ENCODE measurements at regions not wholly inside any gene's neighbourhood (a gene's known extent, or its start where the extent isn't known, plus 50 kb on each side); places are given as distances from the start of the nearest gene placed in this dataset.
"Not testable (repeated sequence)": the region's sequence is repeated elsewhere in the genome, so short reads cannot be mapped to it uniquely, and the experiment has no call there.

GRCh38 chr7:65503434-65504152 lies 129.9 kb downstream of the ZNF92 start:
- no peak for TF ChIP-seq CTCF (conservative IDR thresholded peaks at IDR 0.05; ENCODE audit: low read depth)
- POLR2A ChIA-PET (ENCODE audit: low non-redundant PET), result no interaction called here
- DNase-seq (ENCODE audit: low spot score), result no peak
- H3K27ac ChIP-seq, result no peak overlapping the region
- CTCF ChIA-PET, result no interaction called here

DNA sequence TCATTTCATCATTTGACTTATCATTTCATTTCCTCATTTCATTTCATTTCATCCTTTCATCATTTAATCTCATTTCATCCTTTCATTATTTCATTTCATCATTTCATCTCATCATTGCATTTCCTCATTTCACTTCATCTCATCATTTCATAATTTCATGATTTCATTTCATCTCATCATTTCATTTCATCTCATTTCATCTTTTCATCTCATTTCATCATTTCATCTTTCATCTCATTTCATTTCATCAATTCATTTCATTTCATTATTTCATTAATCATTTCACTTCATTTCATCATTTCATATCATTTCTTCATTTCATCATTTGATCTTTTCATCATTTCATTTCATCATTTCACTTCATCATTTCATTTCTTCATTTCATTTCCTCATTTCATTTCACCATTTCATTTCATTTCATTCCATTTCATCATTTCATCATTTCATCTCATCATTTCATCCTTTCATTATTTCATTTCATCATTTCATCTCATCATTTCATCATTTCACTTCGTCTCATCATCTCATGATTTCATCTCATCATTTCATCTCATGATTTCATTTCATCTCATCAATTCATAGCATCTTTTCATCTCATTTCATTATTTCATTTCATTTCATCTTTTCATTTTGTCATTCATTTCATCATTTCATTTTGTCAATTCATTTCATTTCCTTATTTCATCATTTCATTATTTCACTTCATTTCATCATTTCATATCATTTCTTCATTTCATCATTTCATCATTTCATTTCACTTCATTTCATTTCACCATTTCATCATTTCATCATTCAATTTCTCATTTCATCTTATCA lies 131.1 kb downstream of the ZNF92 start:
- H3K27ac ChIP-seq; POLR2A ChIA-PET (ENCODE audit: low non-redundant PET); DNase-seq (ENCODE audit: low spot score); CTCF ChIA-PET: not testable (repeated sequence)

DNA sequence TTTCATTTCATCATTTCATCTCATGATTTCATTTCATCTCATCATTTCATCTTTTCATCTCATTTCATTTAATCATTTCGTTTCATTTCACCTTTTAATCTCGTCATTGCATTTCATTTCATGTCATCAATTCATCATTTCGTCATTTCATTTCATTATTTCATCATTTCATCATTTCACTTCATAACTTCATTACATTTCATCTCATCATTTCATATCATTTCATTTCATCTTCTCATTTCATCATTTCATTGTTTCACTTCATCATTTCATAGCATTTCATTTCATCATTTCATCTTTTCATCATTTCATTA lies 131.6 kb downstream of the ZNF92 start:
- POLR2A ChIA-PET (ENCODE audit: low non-redundant PET); CTCF ChIA-PET; DNase-seq (ENCODE audit: low spot score); H3K27ac ChIP-seq: not testable (repeated sequence)

DNA sequence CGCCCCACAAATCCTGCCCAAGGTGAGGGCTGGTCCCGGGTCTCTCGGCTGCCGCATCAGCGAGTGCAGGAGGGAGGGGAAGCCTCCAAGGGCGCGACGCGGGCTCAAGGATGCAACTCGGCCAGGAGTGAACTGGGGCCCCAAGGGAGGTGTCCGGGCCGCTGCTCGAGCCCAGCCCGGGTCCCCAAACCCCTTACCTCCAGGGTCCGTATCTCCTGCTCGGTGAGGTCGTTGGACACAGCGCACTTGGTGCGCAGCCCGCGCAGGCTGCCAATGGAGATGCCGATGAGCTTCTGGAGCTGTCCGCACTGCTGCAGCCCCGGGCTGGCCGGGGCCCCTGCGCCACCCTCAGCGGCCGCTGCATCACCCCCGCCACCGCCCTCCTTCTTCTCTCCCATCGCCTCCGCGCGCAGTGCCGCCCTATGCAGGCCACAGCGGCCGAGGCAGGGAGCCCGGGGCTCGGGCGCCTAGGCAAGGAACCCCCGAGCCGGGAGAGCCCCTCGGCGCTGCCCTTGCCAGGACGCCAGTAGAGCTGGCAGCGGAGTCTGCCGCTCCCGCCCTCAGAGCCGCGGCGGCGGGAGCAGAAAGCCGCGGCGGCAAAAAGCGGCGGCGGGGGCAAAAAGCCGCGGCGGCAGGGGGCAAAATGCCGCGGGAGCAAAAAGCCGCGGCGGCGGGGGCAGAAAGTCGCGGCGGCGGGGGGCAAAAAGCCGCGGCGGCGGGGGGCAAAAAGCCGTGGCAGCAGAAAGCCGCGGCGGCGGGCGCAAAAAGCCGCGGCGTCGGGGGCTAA lies 135.1 kb downstream of the ZNF92 start:
- CTCF ChIA-PET, result interaction anchor here (1.2 kb wide), 1 partner anchor 201 kb away, joined by 4 read pairs; no protein-coding TSS in a partner anchor
- DNase-seq (ENCODE audit: low spot score); POLR2A ChIA-PET (ENCODE audit: low non-redundant PET); H3K27ac ChIP-seq: not testable (repeated sequence)

- ChIA-PET POLR2A (ENCODE audit: low non-redundant PET) (no interaction called here), CTCF (interaction anchor here (0.7 to 1.2 kb wide), 2 partner anchors 136 to 202 kb away, joined by 3 to 4 read pairs; no protein-coding TSS in a partner anchor)
- DNase-seq (ENCODE audit: low spot score), result no peak
- TF ChIP-seq CTCF (conservative IDR thresholded peaks at IDR 0.05; ENCODE audit: low read depth), result no peak
- H3K27ac ChIP-seq, result no peak overlapping the region
Observed at GRCh38 chr7:65509368-65510186, 135.9 kb downstream of the ZNF92 start.

DNA sequence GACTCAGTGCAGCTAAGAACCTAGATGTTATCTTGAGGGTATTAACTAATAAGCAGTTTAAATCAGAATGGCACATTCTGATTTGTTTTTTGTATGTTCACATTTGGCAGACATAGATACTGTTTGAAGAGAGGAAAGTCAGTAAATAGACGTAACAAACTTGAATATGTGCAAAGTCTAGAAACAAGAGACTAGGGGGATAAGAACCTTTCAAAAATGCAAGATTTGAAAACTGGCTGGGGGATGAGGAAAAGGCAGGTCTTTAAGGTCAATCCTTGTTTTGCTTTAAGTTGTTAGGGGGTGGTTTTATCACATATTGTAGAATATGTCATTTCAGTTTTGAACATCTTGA lies 136.5 kb downstream of the ZNF92 start:
- POLR2A ChIA-PET (ENCODE audit: low non-redundant PET); DNase-seq (ENCODE audit: low spot score); H3K27ac ChIP-seq: not testable (repeated sequence)
- CTCF ChIA-PET, result interaction anchor here (0.7 to 1.2 kb wide), 2 partner anchors 136 to 202 kb away, joined by 3 to 4 read pairs; no protein-coding TSS in a partner anchor

DNA sequence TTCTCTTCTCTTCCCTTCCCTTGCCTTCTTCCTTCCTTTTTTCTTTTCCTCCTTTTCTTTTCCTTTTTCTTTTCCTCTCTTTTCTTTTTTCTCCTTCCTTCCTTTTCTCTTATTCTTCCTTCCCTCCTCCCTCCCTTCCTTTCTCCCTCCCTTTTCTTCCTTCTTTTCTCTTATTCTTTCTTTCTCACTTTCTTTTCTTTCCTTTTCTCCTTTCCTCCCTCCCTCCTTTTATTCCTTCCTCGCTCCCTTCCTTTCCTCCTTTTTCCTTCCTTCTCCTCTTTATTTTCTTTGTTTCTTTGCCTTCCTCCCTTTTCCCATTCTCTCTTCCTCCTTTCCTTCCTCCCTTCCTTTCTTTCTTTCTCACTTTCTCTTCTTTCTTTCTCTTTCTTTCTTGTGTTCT lies 146.1 kb downstream of the ZNF92 start:
- H3K27ac ChIP-seq; CTCF ChIA-PET; DNase-seq (ENCODE audit: low spot score); POLR2A ChIA-PET (ENCODE audit: low non-redundant PET): not testable (repeated sequence)

GRCh38 chr7:65545465-65546161 lies 172.0 kb downstream of the ZNF92 start:
- CTCF ChIA-PET; H3K27ac ChIP-seq; POLR2A ChIA-PET (ENCODE audit: low non-redundant PET); DNase-seq (ENCODE audit: low spot score): not testable (repeated sequence)

DNA sequence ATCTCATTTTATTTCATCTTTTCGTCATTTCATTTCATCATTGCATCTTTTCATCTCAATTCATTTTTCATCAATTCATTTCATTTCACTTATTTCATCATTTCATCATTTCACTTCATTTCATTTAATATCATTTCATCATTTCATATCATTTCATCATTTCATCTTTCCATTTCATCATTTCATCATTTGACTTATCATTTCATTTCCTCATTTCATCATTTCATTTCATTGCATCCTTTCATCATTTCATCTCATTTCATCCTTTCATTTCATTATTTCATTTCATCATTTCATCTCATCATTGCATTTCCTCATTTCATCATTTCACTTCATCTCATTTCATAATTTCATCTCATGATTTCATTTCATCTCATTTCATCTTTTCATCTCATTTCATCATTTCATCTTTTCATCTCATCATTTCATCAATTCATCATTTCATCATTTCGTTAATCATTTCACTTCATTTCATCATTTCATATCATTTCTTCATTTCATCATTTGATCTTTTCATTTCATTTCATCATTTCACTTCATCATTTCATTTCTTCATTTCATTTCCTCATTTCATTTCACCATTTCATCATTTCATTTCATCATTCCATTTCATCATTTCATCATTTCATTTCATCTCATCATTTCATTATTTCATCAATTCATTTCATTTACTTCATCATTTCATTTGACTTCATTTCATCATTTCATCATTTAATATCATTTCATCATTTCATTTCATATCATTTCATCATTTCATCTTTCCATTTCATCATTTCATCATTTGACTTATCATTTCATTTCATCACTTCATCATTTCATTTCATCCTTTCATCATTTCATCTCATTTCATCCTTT lies 176.2 kb downstream of the ZNF92 start:
- DNase-seq (ENCODE audit: low spot score); H3K27ac ChIP-seq; CTCF ChIA-PET; POLR2A ChIA-PET (ENCODE audit: low non-redundant PET): not testable (repeated sequence)

DNA sequence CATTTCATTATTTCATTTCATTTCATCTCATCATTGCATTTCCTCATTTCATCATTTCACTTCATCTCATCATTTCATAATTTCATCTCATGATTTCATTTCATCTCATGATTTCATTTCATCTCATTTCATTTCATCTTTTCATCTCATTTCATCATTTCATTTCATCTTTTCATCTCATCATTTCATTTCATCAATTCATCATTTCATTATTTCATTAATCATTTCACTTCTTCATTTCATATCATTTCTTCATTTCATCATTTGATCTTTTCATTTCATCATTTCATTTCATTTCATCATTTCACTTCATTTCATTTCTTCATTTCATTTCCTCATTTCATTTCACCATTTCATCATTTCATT lies 176.8 kb downstream of the ZNF92 start:
- CTCF ChIA-PET; H3K27ac ChIP-seq; DNase-seq (ENCODE audit: low spot score); POLR2A ChIA-PET (ENCODE audit: low non-redundant PET): not testable (repeated sequence)

GRCh38 chr7:65551042-65551441 lies 177.4 kb downstream of the ZNF92 start:
- CTCF ChIA-PET; DNase-seq (ENCODE audit: low spot score); H3K27ac ChIP-seq; POLR2A ChIA-PET (ENCODE audit: low non-redundant PET): not testable (repeated sequence)

DNA sequence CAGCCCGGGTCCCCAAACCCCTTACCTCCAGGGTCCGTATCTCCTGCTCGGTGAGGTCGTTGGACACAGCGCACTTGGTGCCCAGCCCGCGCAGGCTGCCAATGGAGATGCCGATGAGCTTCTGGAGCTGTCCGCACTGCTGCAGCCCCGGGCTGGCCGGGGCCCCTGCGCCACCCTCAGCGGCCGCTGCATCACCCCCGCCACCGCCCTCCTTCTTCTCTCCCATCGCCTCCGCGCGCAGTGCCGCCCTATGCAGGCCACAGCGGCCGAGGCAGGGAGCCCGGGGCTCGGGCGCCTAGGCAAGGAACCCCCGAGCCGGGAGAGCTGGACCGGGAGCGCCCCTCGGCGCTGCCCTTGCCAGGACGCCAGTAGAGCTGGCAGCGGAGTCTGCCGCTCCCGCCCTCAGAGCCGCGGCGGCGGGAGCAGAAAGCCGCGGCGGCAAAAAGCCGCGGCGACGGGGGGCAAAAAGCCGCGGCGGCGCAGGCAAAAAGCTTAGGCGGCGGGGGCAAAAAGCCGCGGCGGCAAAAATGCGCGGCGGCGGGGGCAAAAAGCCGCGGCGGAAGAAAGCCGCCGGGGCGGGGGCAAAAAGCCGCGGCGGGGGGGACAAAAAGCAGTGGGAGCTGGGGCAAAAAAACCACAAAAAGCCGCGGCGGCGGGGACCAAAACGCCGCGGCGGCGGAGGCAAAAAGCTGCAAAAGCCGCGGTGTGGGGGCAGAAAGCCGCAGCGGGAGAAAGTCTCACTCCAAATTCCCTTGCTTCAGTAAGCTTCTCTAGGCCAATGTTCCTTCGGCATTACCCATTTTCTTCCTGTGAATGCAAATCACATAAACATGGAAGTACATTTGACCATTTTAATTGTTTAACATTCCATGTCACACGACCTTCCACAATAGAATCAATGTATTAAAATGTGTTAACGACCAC lies 181.2 kb downstream of the ZNF92 start:
- POLR2A ChIA-PET (ENCODE audit: low non-redundant PET); DNase-seq (ENCODE audit: low spot score); H3K27ac ChIP-seq; CTCF ChIA-PET: not testable (repeated sequence)
